ENCODE measurements at regions not wholly inside any gene's neighbourhood (a gene's known extent, or its start where the extent isn't known, plus 50 kb on each side); places are given as distances from the start of the nearest gene placed in this dataset.

- no peak for DNase-seq (ENCODE audit: low spot score)
Observed at GRCh38 chr5:120231563-120231962, 232.5 kb upstream of the PRR16 start.

- no peak for DNase-seq (ENCODE audit: low spot score)
Observed at GRCh38 chr5:120236360-120236759, 227.7 kb upstream of the PRR16 start.

- DNase-seq (ENCODE audit: low spot score) = no peak
Observed at GRCh38 chr5:120239086-120239485, 225.0 kb upstream of the PRR16 start.

GRCh38 chr5:120240706-120241105 lies 223.4 kb upstream of the PRR16 start:
- DNase-seq (ENCODE audit: low spot score) = no peak

- no peak for DNase-seq (ENCODE audit: low spot score)
Observed at GRCh38 chr5:120241400-120241799, 222.7 kb upstream of the PRR16 start.

- DNase-seq (ENCODE audit: low spot score) = no peak
Observed at GRCh38 chr5:120251898-120252297, 212.2 kb upstream of the PRR16 start.

- DNase-seq (ENCODE audit: low spot score) = no peak
Observed at GRCh38 chr5:120252839-120253238, 211.3 kb upstream of the PRR16 start.

- DNase-seq (ENCODE audit: low spot score) = no peak
Observed at GRCh38 chr5:120254385-120254784, 209.7 kb upstream of the PRR16 start.

- no peak for DNase-seq (ENCODE audit: low spot score)
Observed at GRCh38 chr5:120255214-120255613, 208.9 kb upstream of the PRR16 start.

- DNase-seq (ENCODE audit: low spot score) = no peak
Observed at GRCh38 chr5:120256376-120256775, 207.7 kb upstream of the PRR16 start.

GRCh38 chr5:120257358-120257971 lies 206.6 kb upstream of the PRR16 start:
- DNase-seq (ENCODE audit: low spot score) = no peak

- DNase-seq (ENCODE audit: low spot score) = peak; percentile 36
Observed at GRCh38 chr5:120258123-120258522, 206.0 kb upstream of the PRR16 start.

GRCh38 chr5:120260651-120261050 lies 203.4 kb upstream of the PRR16 start:
- no peak for DNase-seq (ENCODE audit: low spot score)

- DNase-seq (ENCODE audit: low spot score) = no peak
Observed at GRCh38 chr5:120270498-120270897, 193.6 kb upstream of the PRR16 start.

- no peak for DNase-seq (ENCODE audit: low spot score)
Observed at GRCh38 chr5:120293796-120294195, 170.3 kb upstream of the PRR16 start.

GRCh38 chr5:120297616-120298015 lies 166.5 kb upstream of the PRR16 start:
- no peak for DNase-seq (ENCODE audit: low spot score)

- DNase-seq (ENCODE audit: low spot score) = no peak
Observed at GRCh38 chr5:120298981-120299380, 165.1 kb upstream of the PRR16 start.

GRCh38 chr5:120304663-120305062 lies 159.4 kb upstream of the PRR16 start:
- DNase-seq (ENCODE audit: low spot score) = no peak

- DNase-seq (ENCODE audit: low spot score) = no peak
Observed at GRCh38 chr5:120306303-120306702, 157.8 kb upstream of the PRR16 start.

- no peak for DNase-seq (ENCODE audit: low spot score)
Observed at GRCh38 chr5:120314191-120314590, 149.9 kb upstream of the PRR16 start.

- DNase-seq (ENCODE audit: low spot score) = no peak
Observed at GRCh38 chr5:120320626-120321025, 143.5 kb upstream of the PRR16 start.

GRCh38 chr5:120326651-120327050 lies 137.4 kb upstream of the PRR16 start:
- no peak for DNase-seq (ENCODE audit: low spot score)

- DNase-seq (ENCODE audit: low spot score) = no peak
Observed at GRCh38 chr5:120327180-120327579, 136.9 kb upstream of the PRR16 start.

- no peak for DNase-seq (ENCODE audit: low spot score)
Observed at GRCh38 chr5:120329095-120329494, 135.0 kb upstream of the PRR16 start.

GRCh38 chr5:120330558-120330957 lies 133.5 kb upstream of the PRR16 start:
- DNase-seq (ENCODE audit: low spot score) = no peak

Data from globus pallidus (tissue), 1 donor.